ENCODE measurements at regions not wholly inside any gene's neighbourhood (a gene's known extent, or its start where the extent isn't known, plus 50 kb on each side); places are given as distances from the start of the nearest gene placed in this dataset.
A peak's percentile ranks its signal among the peaks of the same experiment; 100 is the strongest.

DNA sequence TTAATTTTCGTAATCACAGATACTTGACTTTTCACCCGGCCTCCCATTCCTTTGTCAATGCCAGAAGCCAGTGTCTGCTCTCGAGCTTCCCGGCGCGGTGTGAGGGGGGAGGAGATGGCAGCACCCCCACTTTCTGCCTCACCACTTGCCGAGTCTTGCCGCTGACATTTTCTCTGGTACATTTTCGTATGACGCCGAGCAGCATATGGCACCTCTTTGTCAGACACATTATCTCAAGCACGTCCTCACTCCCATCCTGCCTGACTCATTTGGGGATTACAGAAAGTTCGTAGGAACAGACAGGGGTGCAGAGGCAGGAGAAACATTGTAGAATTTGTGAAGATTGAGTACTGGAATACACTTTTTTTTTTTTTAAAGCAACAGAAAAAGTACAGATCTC lies 60.8 kb upstream of the SORCS3 start:
- Histone ChIP-seq H4K20me1 (ENCODE audit: insufficient read depth, low read length) (no peaks in the 10 kb centered on the region), H3K27ac (ENCODE audit: insufficient read depth, low read length) (no peak overlapping the region), H2AK5ac (ENCODE audit: low read depth, low read length) (no peak overlapping the region), H4K8ac (ENCODE audit: low read depth in 2 of 2, low read length in 2 of 2) (peak overlapping the region in 1 of 2 experiments; percentile 16; a peak in 1 of 4 replicates), H2BK5ac (ENCODE audit: low read depth, low read length, poor library complexity, severe bottlenecking) (no peak overlapping the region), H3K18ac (ENCODE audit: low read depth, low read length) (no peak overlapping the region), H3K79me1 (ENCODE audit: low read depth in 1 of 2, low read length in 2 of 2) (no peaks in the 10 kb centered on the region), H4K5ac (ENCODE audit: low read depth, low read length) (no peak overlapping the region), H3K9me1 (ENCODE audit: insufficient read depth, low read length) (no peaks in the 10 kb centered on the region; the same call in 1 of the 2 replicates), H3K4ac (ENCODE audit: low read depth, low read length) (no peak overlapping the region), H2AK9ac (replicated peaks; ENCODE audit: low read depth, low read length, poor library complexity) (peak overlapping the region; percentile 75), H3K36me3 (ENCODE audit: control insufficient read depth, insufficient read depth, low read length) (no peaks in the 10 kb centered on the region), H3K4me2 (ENCODE audit: low read depth, low read length) (peak overlapping the region; percentile 50), H2AFZ (replicated peaks; ENCODE audit: low read length, poor library complexity) (peak overlapping the region; percentile 71), H3K4me1 (ENCODE audit: control insufficient read depth, insufficient read depth, low read length) (no peaks in the 10 kb centered on the region; the same call in 1 of the 2 replicates), H3K23ac (ENCODE audit: low read depth, low read length) (no peak overlapping the region), H4K91ac (ENCODE audit: insufficient read depth, low read depth, low read length) (no peak overlapping the region; the same call in 1 of the 2 replicates), H3K56ac (ENCODE audit: extremely low read depth, insufficient read depth, low read length) (no peak overlapping the region), H3K9me3 (ENCODE audit: control insufficient read depth, insufficient read depth, low read length) (no peaks in the 10 kb centered on the region), H3K14ac (replicated peaks; ENCODE audit: low read depth, low read length) (no peak overlapping the region), H2BK120ac (ENCODE audit: low read depth, low read length) (no peak overlapping the region), H2BK20ac (ENCODE audit: low read depth, low read length) (no peak overlapping the region), H3K27me3 (ENCODE audit: control insufficient read depth, insufficient read depth, low read length) (no peaks in the 10 kb centered on the region; the same call in none of the 2 replicates), H3K9ac (ENCODE audit: low read depth, low read length) (no peak overlapping the region), H2BK15ac (ENCODE audit: low read depth, low read length) (no peak overlapping the region), H3K4me3 (ENCODE audit: insufficient read depth, low read depth, low read length) (no peak overlapping the region)
- TF ChIP-seq RCOR1 (IDR thresholded peaks at IDR 0.05; ENCODE audit: insufficient replicate concordance, low read length) (no peak), RAD21 (IDR thresholded peaks at IDR 0.05; ENCODE audit: low read length) (no peak), POLR2A (IDR thresholded peaks at IDR 0.05; ENCODE audit: low read depth, low read length) (no peak), NFE2L2 (IDR thresholded peaks at IDR 0.05; ENCODE audit: low read depth, low read length) (no peak), ELK1 (IDR thresholded peaks at IDR 0.05; ENCODE audit: borderline replicate concordance, low read depth, low read length) (no peak), FOS (IDR thresholded peaks at IDR 0.05; ENCODE audit: low read depth, low read length) (no peak), CEBPB (IDR thresholded peaks at IDR 0.05; ENCODE audit: low read depth, low read length) (no peak), SMC3 (IDR thresholded peaks at IDR 0.05; ENCODE audit: low read depth, low read length) (no peak), MAZ (IDR thresholded peaks at IDR 0.05; ENCODE audit: borderline replicate concordance, low read depth, low read length) (no peak), MXI1 (IDR thresholded peaks at IDR 0.05; ENCODE audit: borderline replicate concordance, low read depth, low read length) (no peak), BHLHE40 (IDR thresholded peaks at IDR 0.05; ENCODE audit: low read depth, low read length) (no peak), MAFK (IDR thresholded peaks at IDR 0.05; ENCODE audit: low read depth, low read length) (no peak), CHD1 (IDR thresholded peaks at IDR 0.05; ENCODE audit: low read depth, low read length) (no peak), RFX5 (IDR thresholded peaks at IDR 0.05; ENCODE audit: low read depth, low read length) (no peak)
- TF ChIP-seq, protein P1, sequence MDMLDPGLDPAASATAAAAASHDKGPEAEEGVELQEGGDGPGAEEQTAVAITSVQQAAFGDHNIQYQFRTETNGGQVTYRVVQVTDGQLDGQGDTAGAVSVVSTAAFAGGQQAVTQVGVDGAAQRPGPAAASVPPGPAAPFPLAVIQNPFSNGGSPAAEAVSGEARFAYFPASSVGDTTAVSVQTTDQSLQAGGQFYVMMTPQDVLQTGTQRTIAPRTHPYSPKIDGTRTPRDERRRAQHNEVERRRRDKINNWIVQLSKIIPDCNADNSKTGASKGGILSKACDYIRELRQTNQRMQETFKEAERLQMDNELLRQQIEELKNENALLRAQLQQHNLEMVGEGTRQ (IDR thresholded peaks at IDR 0.05; ENCODE audit: low read depth, low read length) = no peak
- TF ChIP-seq, protein P2, sequence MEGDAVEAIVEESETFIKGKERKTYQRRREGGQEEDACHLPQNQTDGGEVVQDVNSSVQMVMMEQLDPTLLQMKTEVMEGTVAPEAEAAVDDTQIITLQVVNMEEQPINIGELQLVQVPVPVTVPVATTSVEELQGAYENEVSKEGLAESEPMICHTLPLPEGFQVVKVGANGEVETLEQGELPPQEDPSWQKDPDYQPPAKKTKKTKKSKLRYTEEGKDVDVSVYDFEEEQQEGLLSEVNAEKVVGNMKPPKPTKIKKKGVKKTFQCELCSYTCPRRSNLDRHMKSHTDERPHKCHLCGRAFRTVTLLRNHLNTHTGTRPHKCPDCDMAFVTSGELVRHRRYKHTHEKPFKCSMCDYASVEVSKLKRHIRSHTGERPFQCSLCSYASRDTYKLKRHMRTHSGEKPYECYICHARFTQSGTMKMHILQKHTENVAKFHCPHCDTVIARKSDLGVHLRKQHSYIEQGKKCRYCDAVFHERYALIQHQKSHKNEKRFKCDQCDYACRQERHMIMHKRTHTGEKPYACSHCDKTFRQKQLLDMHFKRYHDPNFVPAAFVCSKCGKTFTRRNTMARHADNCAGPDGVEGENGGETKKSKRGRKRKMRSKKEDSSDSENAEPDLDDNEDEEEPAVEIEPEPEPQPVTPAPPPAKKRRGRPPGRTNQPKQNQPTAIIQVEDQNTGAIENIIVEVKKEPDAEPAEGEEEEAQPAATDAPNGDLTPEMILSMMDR (conservative IDR thresholded peaks at IDR 0.05; ENCODE audit: low read depth, low read length) = no peak
- in situ Hi-C loops (cut with MboI; ENCODE audit: low sequenced_read_pairs) = no loop called here
- POLR2A ChIA-PET (ENCODE audit: unreplicated experiment) = no interaction called here
- DNase-seq = peak; percentile 38
- no TSS peak for BruUV-seq (replicated peaks)
- intact Hi-C loops (cut with micrococcal nuclease) = loop anchor here (5.0 kb wide), 2 partner anchors 288 to 1597 kb away; no protein-coding TSS in a partner anchor
- WGBS, 2 experiments (ENCODE audit: extremely low coverage in 2 of 2, insufficient read length in 1 of 2) = no CpG with 5 or more reads among the region's 13 CpGs
- peak; percentile 48 for ATAC-seq (ENCODE audit: low read depth)
- dilution Hi-C loops (cut with HindIII; ENCODE audit: low sequenced_read_pairs, unreplicated experiment) = no loop called here
- CTCF ChIA-PET = interaction anchor here (0.7 kb wide), 1 partner anchor 54 kb away, joined by 3 read pairs; no protein-coding TSS in a partner anchor
